Esophagus muscularis mucosa (tissue), 4 donors: ENCODE measurements at regions not wholly inside any gene's neighbourhood (a gene's known extent, or its start where the extent isn't known, plus 50 kb on each side); places are given as distances from the start of the nearest gene placed in this dataset.
"Not testable (repeated sequence)": the region's sequence is repeated elsewhere in the genome, so short reads cannot be mapped to it uniquely, and the experiment has no call there.

Source experiments
- DNase-seq: peaks from one replicate; pipeline ENCODE4 v3.0.0-alpha.2; 2017; ENCODE audit errors: extremely low spot score
- H3K27ac ChIP-seq, 4 donors: fragments of 200-600 bp; sonication (generic); replicated peaks in 1 of 4; 1 replicate in 3 of 4; 2 replicates in 1 of 4; pipeline ENCODE4 v1.5.1; 2016 to 2019; ENCODE audit warnings: mild to moderate bottlenecking in 1 of 4
- H3K27me3 ChIP-seq, 4 donors: fragments of 200-600 bp; sonication (generic); one replicate each; pipeline versions ENCODE4 v1.5.1 to v1.6.0; 2016 to 2019
- H3K36me3 ChIP-seq, 4 donors: fragments of 200-600 bp; sonication (generic); one replicate each; pipeline ENCODE4 v1.5.1; 2016 to 2019
- H3K4me1 ChIP-seq, 4 donors: fragments of 200-600 bp; sonication (generic); one replicate each; pipeline ENCODE4 v1.5.1; 2016 to 2019
- H3K4me3 ChIP-seq, 4 donors: fragments of 200-600 bp; sonication (generic); 1 replicate in 2 of 4; 2 replicates in 2 of 4; pipeline ENCODE4 v1.5.1; 2016 to 2019; ENCODE audit warnings: mild to moderate bottlenecking in 4 of 4, moderate library complexity in 1 of 4
- H3K9me3 ChIP-seq, 4 donors: fragments of 200-600 bp; sonication (generic); 1 replicate in 3 of 4; 2 replicates in 1 of 4; pipeline ENCODE4 v1.5.1; 2016 to 2019
- CTCF ChIP-seq, 3 experiments: fragments of 200-600 bp in 2 of 3; fragments of 450-650 bp in 1 of 3; sonication (generic) in 2 of 3; IDR thresholded peaks; one replicate each; pipeline ENCODE4 v1.5.1; 2017 to 2019; ENCODE audit warnings: antibody characterized with exemption in 3 of 3, mild to moderate bottlenecking in 2 of 3, moderate library complexity in 1 of 3
- EP300 ChIP-seq: sonication (generic); formaldehyde crosslinking; IDR thresholded peaks from one replicate; pipeline ENCODE4 v1.6.1; 2017; ENCODE audit warnings: antibody characterized with exemption
- POLR2A ChIP-seq: fragments of 450-650 bp; IDR thresholded peaks from one replicate; pipeline ENCODE4 v1.6.1; 2017; ENCODE audit warnings: antibody characterized with exemption, moderate library complexity, mild to moderate bottlenecking, low read depth
- POLR2AphosphoS5 ChIP-seq, 2 donors: sonication (generic); formaldehyde crosslinking; IDR thresholded peaks; one replicate each; pipeline ENCODE4 v1.6.1; 2017; ENCODE audit warnings: antibody characterized with exemption in 2 of 2
- WGBS: methylation state at CpG from one replicate; pipeline ENCODE4 v1.1.5; 2018; 5-methylcytosine and 5-hydroxymethylcytosine counted together
- intact Hi-C: fragments of 100-400 bp; cut with DNase I; formaldehyde crosslinking; loops from one replicate; pipeline ENCODE4 v1.15.1; 2023

DNA sequence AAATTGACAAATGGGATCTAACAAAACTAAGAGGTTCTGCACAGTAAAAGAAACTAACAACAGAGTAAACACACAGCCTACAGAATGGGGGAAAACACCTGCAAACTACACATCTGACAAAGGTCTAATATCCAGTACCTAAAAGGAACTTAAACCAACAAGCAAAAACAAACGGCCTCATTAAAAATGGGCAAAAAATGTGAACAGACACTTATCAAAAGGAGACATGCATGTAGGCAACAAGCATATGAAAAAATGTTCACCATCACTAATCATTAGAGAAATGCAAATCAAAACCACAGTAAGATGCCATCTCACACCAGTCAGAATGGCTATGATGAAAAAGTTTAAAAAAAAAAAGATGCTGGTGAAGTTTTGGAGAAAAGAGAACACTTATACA is 197.4 kb downstream of the KBTBD2 start:
- WGBS, result 96% methylated on average over 1 of the region's 1 CpG
- Histone ChIP-seq H3K27me3 (no peaks in the 10 kb centered on the region), H3K4me3 (no peak overlapping the region), H3K9me3 (peaks cover 0 to 10% (median 3%) of the 10 kb centered on the region in 4 donors), H3K36me3 (no peaks in the 10 kb centered on the region), H3K27ac (no peak overlapping the region), H3K4me1 (no peaks in the 10 kb centered on the region)
- TF ChIP-seq EP300 (no peak), CTCF (IDR thresholded peaks at IDR 0.05) (no peak), POLR2A (no peak), POLR2AphosphoS5 (IDR thresholded peaks at IDR 0.05) (no peak)
- no peak for DNase-seq
- intact Hi-C loops, result no loop called here

- intact Hi-C loops, H3K4me1 ChIP-seq, DNase-seq, H3K4me3 ChIP-seq, H3K36me3 ChIP-seq, H3K27ac ChIP-seq, H3K27me3 ChIP-seq: not testable (repeated sequence)
- peak in 2 of 3 experiments; percentile 13 to 28 for TF ChIP-seq CTCF (IDR thresholded peaks at IDR 0.05)
- peaks cover 0 to 10% (median 2%) of the 10 kb centered on the region in 4 donors for H3K9me3 ChIP-seq
- 36% methylated on average over 7 of the region's 7 CpGs for WGBS
These were observed 196.9 kb downstream of the AVL9 start for GRCh38 chr7:32691965-32692815.

DNA sequence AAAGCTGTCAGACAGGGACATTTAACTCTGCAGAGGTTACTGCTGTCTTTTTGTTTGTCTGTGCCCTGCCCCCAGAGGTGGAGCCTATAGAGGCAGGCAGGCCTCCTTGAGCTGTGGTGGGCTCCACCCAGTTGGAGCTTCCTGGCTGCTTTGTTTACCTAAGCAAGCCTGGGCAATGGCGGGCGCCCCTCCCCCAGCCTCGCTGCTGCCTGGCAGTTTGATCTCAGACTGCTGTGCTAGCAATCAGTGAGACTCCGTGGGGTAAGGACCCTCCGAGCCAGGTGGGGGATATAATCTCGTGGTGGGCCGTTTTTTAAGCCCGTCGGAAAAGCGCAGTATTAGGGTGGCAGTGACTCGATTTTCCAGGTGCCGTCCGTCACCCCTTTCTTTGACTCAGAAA is 192.8 kb downstream of the AVL9 start:
- H3K27ac ChIP-seq, DNase-seq, H3K36me3 ChIP-seq, H3K4me3 ChIP-seq, H3K4me1 ChIP-seq, H3K9me3 ChIP-seq, intact Hi-C loops, H3K27me3 ChIP-seq: not testable (repeated sequence)
- WGBS, result 97% methylated on average over 13 of the region's 13 CpGs

DNA sequence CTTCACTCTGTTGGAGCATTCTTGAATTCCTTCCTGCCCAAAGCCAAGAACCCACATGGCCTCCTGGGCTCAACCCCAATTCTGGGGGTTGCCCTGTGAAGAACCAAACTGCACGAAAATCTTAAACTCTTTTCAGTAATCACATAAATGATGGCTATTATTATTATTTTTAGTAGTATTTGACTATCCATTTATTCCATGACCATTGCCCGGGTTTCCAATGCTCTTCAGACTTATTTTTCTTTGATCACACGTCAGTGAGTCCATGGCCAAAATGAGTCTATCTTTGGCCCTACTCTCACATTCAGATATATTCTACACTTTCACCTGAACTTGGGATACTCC is 185.9 kb downstream of the AVL9 start:
- no peak for TF ChIP-seq POLR2A
- no peak for TF ChIP-seq CTCF (IDR thresholded peaks at IDR 0.05)
- no peak for TF ChIP-seq EP300
- no peak for TF ChIP-seq POLR2AphosphoS5 (IDR thresholded peaks at IDR 0.05)
- no peaks in the 10 kb centered on the region for H3K27me3 ChIP-seq
- 58% methylated on average over 3 of the region's 3 CpGs for WGBS
- no peak overlapping the region for H3K4me3 ChIP-seq
- intact Hi-C loops, result no loop called here
- no peak for DNase-seq
- no peaks in the 10 kb centered on the region for H3K4me1 ChIP-seq
- no peak overlapping the region for H3K27ac ChIP-seq
- no peaks in the 10 kb centered on the region for H3K9me3 ChIP-seq
- peaks cover 0 to 5% (median 3%) of the 10 kb centered on the region in 4 donors for H3K36me3 ChIP-seq

DNA sequence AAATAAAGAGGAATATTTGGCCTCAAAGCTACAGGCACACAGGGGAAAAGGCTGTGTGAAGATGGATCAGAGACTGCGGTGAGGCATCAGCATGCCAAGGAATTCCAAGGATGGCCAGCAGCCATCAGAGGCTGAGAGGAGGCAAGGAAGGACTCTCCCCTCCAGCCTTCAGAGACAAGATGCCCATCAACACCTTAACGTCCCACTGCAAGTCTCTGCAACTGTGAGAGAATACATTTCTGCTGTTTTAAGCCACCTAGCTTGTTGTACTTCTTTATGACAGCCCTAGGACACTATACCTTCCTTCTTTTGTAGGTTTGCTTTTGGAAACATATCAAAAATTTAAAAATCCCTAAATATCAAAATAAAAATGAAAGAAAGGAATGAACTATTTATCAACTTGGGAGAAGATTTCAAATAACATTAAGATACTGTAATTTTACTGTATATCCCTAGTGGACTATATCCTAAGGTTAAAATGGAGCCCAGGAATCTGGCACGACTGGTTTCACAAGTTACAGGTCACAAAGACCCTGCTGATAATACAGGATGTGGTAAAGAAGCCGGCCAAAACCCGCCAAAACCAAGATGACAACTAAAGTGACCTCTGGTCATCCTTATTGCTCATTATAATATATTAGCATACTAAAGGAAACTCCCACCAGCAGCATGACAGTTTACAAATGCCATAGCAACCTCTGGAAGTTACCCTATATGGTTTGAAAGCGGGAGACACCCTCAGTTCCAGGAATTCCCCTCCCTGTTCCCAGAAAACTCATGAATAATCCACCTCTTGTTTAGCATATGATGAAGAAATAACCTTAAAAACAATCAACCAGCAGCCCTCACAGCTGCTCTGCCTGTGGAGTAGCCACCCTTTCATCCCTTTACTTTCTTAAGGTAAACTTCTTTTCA is 185.2 kb downstream of the AVL9 start:
- H3K27ac ChIP-seq, result no peak overlapping the region
- DNase-seq, result no peak
- H3K4me1 ChIP-seq, result no peaks in the 10 kb centered on the region
- H3K9me3 ChIP-seq, result no peaks in the 10 kb centered on the region
- WGBS, result 70% methylated on average over 6 of the region's 6 CpGs
- H3K27me3 ChIP-seq, result no peaks in the 10 kb centered on the region
- H3K36me3 ChIP-seq, result peaks cover 0 to 9% (median 5%) of the 10 kb centered on the region in 4 donors
- no peak for TF ChIP-seq CTCF (IDR thresholded peaks at IDR 0.05)
- no peak for TF ChIP-seq POLR2AphosphoS5 (IDR thresholded peaks at IDR 0.05)
- no peak for TF ChIP-seq EP300
- TF ChIP-seq POLR2A, result no peak
- no peak overlapping the region for H3K4me3 ChIP-seq
- intact Hi-C loops, result no loop called here
